ENCODE measurements at regions not wholly inside any gene's neighbourhood (a gene's known extent, or its start where the extent isn't known, plus 50 kb on each side); places are given as distances from the start of the nearest gene placed in this dataset.

DNA sequence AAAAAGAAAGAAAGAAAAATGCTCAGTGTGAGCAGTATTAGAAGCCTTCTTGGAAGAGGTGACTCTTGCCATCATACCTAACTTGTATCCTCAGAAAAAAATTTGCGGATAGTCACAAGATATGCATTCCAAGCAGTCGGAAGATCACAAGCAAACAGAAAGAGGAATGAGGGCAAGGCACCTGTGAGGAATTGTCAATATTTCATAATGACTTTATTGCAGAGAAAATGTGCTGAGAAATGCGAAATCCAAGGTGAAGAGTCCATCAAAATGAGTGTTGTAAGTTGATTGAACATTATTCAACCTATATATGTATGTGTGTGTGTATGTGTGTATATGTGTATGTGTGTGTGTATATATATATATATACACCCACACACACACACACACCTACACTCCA, 1624.7 kb upstream of the LRRTM3 start:
- TF ChIP-seq POLR2A (IDR thresholded peaks at IDR 0.05): no peak
- TF ChIP-seq CTCF (IDR thresholded peaks at IDR 0.05): no peak
- TF ChIP-seq EP300 (IDR thresholded peaks at IDR 0.05): no peak
